SK-N-SH (cell line): ENCODE measurements at regions not wholly inside any gene's neighbourhood (a gene's known extent, or its start where the extent isn't known, plus 50 kb on each side); places are given as distances from the start of the nearest gene placed in this dataset.

ENCODE experiments used
- EP300 ChIP-seq, 2 experiments: IDR thresholded peaks; 2 replicates each; pipeline versions ENCODE4 v1.4.0 to v1.6.1; 2012; ENCODE audit warnings: borderline replicate concordance in 1 of 2, low read depth in 1 of 2, low read length in 1 of 2
- RAD21 ChIP-seq: IDR thresholded peaks from 2 replicates; pipeline ENCODE4 v1.6.1; 2012; ENCODE audit warnings: mild to moderate bottlenecking, low read length
- RCOR1 ChIP-seq: fragments of 150-350 bp; IDR thresholded peaks from 2 replicates; pipeline ENCODE4 v1.6.1; 2017; ENCODE audit warnings: antibody characterized with exemption, low read length
- SMC3 ChIP-seq: IDR thresholded peaks from 2 replicates; pipeline ENCODE4 v1.6.1; 2012; ENCODE audit warnings: low read depth, low read length, improper control_type of control experiment
- TCF12 ChIP-seq: IDR thresholded peaks from 2 replicates; pipeline ENCODE4 v1.4.0; 2012
- YY1 ChIP-seq: IDR thresholded peaks from 2 replicates; pipeline ENCODE4 v1.4.0; 2012; ENCODE audit warnings: low read depth, mild to moderate bottlenecking
- TF ChIP-seq, protein P1 (sequence below): fragments of 200-600 bp; sonication (generic); IDR thresholded peaks from 2 replicates; pipeline ENCODE4 v1.6.1; 2017; ENCODE audit warnings: antibody characterized with exemption, mild to moderate bottlenecking, moderate library complexity
- TF ChIP-seq, protein P2 (sequence below): IDR thresholded peaks from 2 replicates; pipeline ENCODE4 v1.6.1; 2012; ENCODE audit warnings: mild to moderate bottlenecking, low read depth, low read length, moderate library complexity

DNA sequence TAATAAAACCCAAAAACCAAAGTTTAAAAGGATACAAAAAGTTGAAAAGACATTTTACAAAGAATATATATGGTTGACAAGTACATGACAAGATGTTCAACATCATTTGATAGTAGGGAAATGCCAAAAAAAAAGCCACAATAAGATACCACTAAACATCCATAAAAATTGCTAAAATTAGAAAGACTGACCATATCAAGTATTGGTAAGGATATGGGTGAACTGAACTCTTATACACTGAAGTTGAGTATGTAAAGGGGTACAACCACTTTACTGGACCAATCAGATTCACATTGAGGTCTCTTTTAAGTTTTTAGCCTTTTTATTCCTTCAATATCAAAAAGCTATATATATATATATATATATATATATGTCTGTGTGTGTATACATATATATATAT, 190.5 kb upstream of the P2RY1 start:
- TF ChIP-seq, protein P1, sequence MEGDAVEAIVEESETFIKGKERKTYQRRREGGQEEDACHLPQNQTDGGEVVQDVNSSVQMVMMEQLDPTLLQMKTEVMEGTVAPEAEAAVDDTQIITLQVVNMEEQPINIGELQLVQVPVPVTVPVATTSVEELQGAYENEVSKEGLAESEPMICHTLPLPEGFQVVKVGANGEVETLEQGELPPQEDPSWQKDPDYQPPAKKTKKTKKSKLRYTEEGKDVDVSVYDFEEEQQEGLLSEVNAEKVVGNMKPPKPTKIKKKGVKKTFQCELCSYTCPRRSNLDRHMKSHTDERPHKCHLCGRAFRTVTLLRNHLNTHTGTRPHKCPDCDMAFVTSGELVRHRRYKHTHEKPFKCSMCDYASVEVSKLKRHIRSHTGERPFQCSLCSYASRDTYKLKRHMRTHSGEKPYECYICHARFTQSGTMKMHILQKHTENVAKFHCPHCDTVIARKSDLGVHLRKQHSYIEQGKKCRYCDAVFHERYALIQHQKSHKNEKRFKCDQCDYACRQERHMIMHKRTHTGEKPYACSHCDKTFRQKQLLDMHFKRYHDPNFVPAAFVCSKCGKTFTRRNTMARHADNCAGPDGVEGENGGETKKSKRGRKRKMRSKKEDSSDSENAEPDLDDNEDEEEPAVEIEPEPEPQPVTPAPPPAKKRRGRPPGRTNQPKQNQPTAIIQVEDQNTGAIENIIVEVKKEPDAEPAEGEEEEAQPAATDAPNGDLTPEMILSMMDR: no peak
- TF ChIP-seq TCF12: no peak
- no peak for TF ChIP-seq RAD21
- TF ChIP-seq RCOR1: no peak
- TF ChIP-seq EP300 (IDR thresholded peaks at IDR 0.05; ENCODE audit: borderline replicate concordance in 1 of 2, low read depth in 1 of 2, low read length in 1 of 2): no peak
- TF ChIP-seq, protein P2, sequence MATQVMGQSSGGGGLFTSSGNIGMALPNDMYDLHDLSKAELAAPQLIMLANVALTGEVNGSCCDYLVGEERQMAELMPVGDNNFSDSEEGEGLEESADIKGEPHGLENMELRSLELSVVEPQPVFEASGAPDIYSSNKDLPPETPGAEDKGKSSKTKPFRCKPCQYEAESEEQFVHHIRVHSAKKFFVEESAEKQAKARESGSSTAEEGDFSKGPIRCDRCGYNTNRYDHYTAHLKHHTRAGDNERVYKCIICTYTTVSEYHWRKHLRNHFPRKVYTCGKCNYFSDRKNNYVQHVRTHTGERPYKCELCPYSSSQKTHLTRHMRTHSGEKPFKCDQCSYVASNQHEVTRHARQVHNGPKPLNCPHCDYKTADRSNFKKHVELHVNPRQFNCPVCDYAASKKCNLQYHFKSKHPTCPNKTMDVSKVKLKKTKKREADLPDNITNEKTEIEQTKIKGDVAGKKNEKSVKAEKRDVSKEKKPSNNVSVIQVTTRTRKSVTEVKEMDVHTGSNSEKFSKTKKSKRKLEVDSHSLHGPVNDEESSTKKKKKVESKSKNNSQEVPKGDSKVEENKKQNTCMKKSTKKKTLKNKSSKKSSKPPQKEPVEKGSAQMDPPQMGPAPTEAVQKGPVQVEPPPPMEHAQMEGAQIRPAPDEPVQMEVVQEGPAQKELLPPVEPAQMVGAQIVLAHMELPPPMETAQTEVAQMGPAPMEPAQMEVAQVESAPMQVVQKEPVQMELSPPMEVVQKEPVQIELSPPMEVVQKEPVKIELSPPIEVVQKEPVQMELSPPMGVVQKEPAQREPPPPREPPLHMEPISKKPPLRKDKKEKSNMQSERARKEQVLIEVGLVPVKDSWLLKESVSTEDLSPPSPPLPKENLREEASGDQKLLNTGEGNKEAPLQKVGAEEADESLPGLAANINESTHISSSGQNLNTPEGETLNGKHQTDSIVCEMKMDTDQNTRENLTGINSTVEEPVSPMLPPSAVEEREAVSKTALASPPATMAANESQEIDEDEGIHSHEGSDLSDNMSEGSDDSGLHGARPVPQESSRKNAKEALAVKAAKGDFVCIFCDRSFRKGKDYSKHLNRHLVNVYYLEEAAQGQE: no peak
- no peak for TF ChIP-seq YY1
- TF ChIP-seq SMC3: no peak
